Right atrium auricular region (tissue), 2 donors: ENCODE measurements at regions not wholly inside any gene's neighbourhood (a gene's known extent, or its start where the extent isn't known, plus 50 kb on each side); places are given as distances from the start of the nearest gene placed in this dataset.

Source experiments
- DNase-seq: peaks from one replicate; pipeline ENCODE4 v3.0.0-alpha.2; 2019; ENCODE audit warnings: low spot score
- H3K27ac ChIP-seq, 2 donors: fragments of 200-600 bp; sonication (generic); 1 replicate in 1 of 2; 2 replicates in 1 of 2; pipeline ENCODE4 v1.5.1; 2016 to 2019
- H3K27me3 ChIP-seq, 2 donors: fragments of 200-600 bp; sonication (generic); one replicate each; pipeline versions ENCODE4 v1.5.1 to v1.6.0; 2017 to 2019
- H3K36me3 ChIP-seq: fragments of 200-600 bp; sonication (generic); one replicate; pipeline ENCODE4 v1.5.1; 2016
- H3K4me1 ChIP-seq, 2 donors: fragments of 200-600 bp; sonication (generic); one replicate each; pipeline versions ENCODE4 v1.5.1 to v1.6.0; 2017 to 2019
- H3K4me3 ChIP-seq, 2 donors: fragments of 200-600 bp; sonication (generic); 1 replicate in 1 of 2; 2 replicates in 1 of 2; pipeline ENCODE4 v1.5.1; 2017 to 2019; ENCODE audit warnings: mild to moderate bottlenecking in 1 of 2, moderate library complexity in 1 of 2
- H3K9me3 ChIP-seq, 2 donors: fragments of 200-600 bp; sonication (generic); one replicate each; pipeline ENCODE4 v1.5.1; 2019
- CTCF ChIP-seq, 2 donors: fragments of 200-600 bp; sonication (generic); IDR thresholded peaks; one replicate each; pipeline ENCODE4 v1.5.1; 2019; ENCODE audit warnings: antibody characterized with exemption in 2 of 2

DNA sequence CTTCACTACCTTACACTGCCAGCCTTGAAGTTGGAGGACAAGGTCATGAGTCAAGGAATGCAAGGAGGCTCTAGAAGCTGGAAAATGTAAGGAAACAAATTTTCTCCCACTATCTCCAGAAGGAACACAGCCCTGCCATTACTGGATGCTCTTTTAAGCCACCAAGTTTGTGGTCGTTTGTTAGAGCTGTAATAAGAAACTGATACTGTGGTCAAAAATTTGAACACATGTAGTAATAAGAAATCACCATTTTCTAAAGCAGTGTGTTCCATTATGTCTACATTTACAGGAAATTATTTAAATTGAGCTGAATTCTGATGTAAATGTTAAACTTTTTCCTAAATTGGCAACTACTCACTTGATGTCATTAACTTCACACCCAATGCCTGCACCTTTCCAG, 729.0 kb downstream of the KCNJ3 start:
- H3K27ac ChIP-seq: no peak overlapping the region
- TF ChIP-seq CTCF (IDR thresholded peaks at IDR 0.05): no peak

GRCh38 chr2:155424518-155424917, 726.0 kb downstream of the KCNJ3 start:
- Histone ChIP-seq H3K9me3 (no peaks in the 10 kb centered on the region), H3K27me3 (no peaks in the 10 kb centered on the region), H3K36me3 (no peaks in the 10 kb centered on the region), H3K4me1 (no peaks in the 10 kb centered on the region), H3K4me3 (no peak overlapping the region), H3K27ac (no peak overlapping the region)
- TF ChIP-seq CTCF (IDR thresholded peaks at IDR 0.05): no peak
- DNase-seq: no peak

More for the DNA sequence above, 729.0 kb downstream of the KCNJ3 start:
- Histone ChIP-seq H3K36me3 (no peaks in the 10 kb centered on the region), H3K27me3 (no peaks in the 10 kb centered on the region), H3K4me3 (no peak overlapping the region), H3K9me3 (no peaks in the 10 kb centered on the region), H3K4me1 (no peaks in the 10 kb centered on the region)
- no peak for DNase-seq

DNA sequence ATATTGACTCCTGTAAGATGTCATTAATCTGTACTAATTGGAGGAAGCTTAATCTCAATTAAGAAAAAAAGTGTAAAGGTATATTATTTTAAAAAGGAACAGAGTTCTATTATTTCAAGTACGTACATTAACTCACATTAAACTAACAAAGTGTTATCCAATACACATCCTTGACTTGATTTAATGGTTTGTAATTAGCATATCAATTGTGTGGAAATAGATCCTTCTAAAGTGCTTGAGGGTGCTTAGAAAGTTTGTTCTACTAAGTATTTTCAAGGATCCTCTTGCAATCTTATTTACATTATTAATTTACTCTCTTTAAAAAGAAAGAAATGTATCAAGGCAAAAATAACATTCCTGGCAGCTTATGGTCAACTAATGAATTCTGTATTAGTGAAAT, 720.3 kb downstream of the KCNJ3 start:
- Histone ChIP-seq H3K27me3 (no peaks in the 10 kb centered on the region), H3K9me3 (peaks cover 0 to 3% of the 10 kb centered on the region in 2 donors), H3K4me3 (no peak overlapping the region), H3K4me1 (no peaks in the 10 kb centered on the region), H3K27ac (no peak overlapping the region), H3K36me3 (no peaks in the 10 kb centered on the region)
- no peak for TF ChIP-seq CTCF (IDR thresholded peaks at IDR 0.05)
- no peak for DNase-seq

- TF ChIP-seq CTCF (IDR thresholded peaks at IDR 0.05): no peak
- Histone ChIP-seq H3K27me3 (no peaks in the 10 kb centered on the region), H3K9me3 (peaks cover 0 to 3% of the 10 kb centered on the region in 2 donors), H3K27ac (no peak overlapping the region), H3K4me3 (no peak overlapping the region), H3K4me1 (no peaks in the 10 kb centered on the region), H3K36me3 (no peaks in the 10 kb centered on the region)
- DNase-seq: no peak
Measured at GRCh38 chr2:155412598-155412997, 714.1 kb downstream of the KCNJ3 start.

- Histone ChIP-seq H3K27ac (no peak overlapping the region), H3K4me3 (no peak overlapping the region), H3K9me3 (peaks cover 0 to 19% of the 10 kb centered on the region in 2 donors), H3K36me3 (no peaks in the 10 kb centered on the region), H3K4me1 (no peaks in the 10 kb centered on the region), H3K27me3 (no peaks in the 10 kb centered on the region)
- TF ChIP-seq CTCF (IDR thresholded peaks at IDR 0.05): no peak
- no peak for DNase-seq
Measured at GRCh38 chr2:155404433-155405002, 706.0 kb downstream of the KCNJ3 start.

DNA sequence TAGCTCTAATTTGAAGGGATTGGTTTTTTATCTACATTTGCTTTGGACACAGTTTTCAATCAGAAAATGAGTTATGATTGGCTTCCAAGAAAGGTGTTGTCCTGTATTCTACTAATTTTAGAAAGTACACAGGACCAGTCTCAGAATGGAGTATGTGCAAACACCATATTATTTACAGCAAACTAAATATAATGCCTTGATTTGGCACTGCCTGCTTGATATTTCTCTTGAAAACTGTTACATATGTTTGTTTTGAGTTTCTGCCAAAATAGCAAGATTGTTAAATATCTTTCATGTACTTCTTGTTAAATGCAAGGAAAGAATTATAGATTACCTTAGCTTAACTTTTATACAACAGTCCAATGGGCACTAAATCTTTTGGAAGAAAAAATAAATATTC, 694.9 kb downstream of the KCNJ3 start:
- Histone ChIP-seq H3K27me3 (no peaks in the 10 kb centered on the region), H3K9me3 (no peaks in the 10 kb centered on the region), H3K36me3 (no peaks in the 10 kb centered on the region), H3K27ac (no peak overlapping the region), H3K4me1 (no peaks in the 10 kb centered on the region), H3K4me3 (no peak overlapping the region)
- DNase-seq: no peak
- TF ChIP-seq CTCF (IDR thresholded peaks at IDR 0.05): no peak
